Adrenal gland (tissue), 5 donors: ENCODE measurements at regions not wholly inside any gene's neighbourhood (a gene's known extent, or its start where the extent isn't known, plus 50 kb on each side); places are given as distances from the start of the nearest gene placed in this dataset.

Experiments
- POLR2A ChIP-seq, 2 donors: fragments of 450-650 bp; IDR thresholded peaks; one replicate each; pipeline ENCODE4 v1.6.1; 2017; ENCODE audit warnings: antibody characterized with exemption in 2 of 2, mild to moderate bottlenecking in 2 of 2, moderate library complexity in 1 of 2
- TF ChIP-seq, protein P1 (sequence below), 6 experiments: fragments of 450-650 bp in 4 of 6; fragments of 200-600 bp in 2 of 6; sonication (generic) in 1 of 6; IDR thresholded peaks; 1 replicate in 5 of 6; 2 replicates in 1 of 6; pipeline versions ENCODE4 v1.5.1 to v1.8.0; 2016 to 2021; ENCODE audit warnings: antibody characterized with exemption in 6 of 6, mild to moderate bottlenecking in 2 of 6, moderate library complexity in 1 of 6
- donor health status: DM: no; HTN: no; CAD: no.

DNA sequence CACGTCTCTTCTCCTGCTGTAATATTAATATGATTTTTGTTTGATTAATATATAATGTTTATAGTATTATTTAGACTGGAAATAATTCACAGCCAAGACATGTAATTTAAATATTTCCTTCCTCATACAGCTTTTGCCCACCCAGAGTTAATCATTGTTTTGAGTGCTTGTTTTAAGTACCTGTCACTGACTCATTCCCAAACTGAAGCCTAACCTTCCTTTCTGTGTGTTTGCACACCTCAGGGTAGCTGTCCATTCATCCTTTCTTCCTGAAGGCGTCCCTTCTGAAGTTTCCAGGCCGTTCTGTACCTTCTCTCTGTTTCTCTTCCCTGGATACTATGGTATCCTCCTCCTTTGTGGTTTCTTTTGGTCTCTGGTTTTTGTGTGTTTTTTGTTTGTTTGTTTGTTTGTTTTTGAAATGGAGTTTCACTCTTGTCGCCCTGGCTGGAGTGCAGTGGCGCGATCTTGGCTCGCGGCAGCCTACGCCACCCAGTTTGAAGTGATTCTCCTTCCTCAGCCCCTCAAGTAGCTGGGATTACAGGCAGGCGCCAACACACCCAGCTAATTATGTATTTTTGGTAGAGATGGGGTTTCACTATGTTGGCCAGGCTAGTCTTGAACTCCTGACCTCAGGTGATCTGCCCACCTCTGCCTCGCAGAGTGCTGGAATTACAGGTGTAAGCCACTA is 312.4 kb downstream of the DOCK8 start:
- TF ChIP-seq, protein P1, sequence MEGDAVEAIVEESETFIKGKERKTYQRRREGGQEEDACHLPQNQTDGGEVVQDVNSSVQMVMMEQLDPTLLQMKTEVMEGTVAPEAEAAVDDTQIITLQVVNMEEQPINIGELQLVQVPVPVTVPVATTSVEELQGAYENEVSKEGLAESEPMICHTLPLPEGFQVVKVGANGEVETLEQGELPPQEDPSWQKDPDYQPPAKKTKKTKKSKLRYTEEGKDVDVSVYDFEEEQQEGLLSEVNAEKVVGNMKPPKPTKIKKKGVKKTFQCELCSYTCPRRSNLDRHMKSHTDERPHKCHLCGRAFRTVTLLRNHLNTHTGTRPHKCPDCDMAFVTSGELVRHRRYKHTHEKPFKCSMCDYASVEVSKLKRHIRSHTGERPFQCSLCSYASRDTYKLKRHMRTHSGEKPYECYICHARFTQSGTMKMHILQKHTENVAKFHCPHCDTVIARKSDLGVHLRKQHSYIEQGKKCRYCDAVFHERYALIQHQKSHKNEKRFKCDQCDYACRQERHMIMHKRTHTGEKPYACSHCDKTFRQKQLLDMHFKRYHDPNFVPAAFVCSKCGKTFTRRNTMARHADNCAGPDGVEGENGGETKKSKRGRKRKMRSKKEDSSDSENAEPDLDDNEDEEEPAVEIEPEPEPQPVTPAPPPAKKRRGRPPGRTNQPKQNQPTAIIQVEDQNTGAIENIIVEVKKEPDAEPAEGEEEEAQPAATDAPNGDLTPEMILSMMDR (IDR thresholded peaks at IDR 0.05): no peak
- no peak for TF ChIP-seq POLR2A (IDR thresholded peaks at IDR 0.05)
